ENCODE measurements at regions not wholly inside any gene's neighbourhood (a gene's known extent, or its start where the extent isn't known, plus 50 kb on each side); places are given as distances from the start of the nearest gene placed in this dataset.

GRCh38 chr3:43876648-43877047 lies 185.9 kb downstream of the ABHD5 start:
- TF ChIP-seq, protein P1, sequence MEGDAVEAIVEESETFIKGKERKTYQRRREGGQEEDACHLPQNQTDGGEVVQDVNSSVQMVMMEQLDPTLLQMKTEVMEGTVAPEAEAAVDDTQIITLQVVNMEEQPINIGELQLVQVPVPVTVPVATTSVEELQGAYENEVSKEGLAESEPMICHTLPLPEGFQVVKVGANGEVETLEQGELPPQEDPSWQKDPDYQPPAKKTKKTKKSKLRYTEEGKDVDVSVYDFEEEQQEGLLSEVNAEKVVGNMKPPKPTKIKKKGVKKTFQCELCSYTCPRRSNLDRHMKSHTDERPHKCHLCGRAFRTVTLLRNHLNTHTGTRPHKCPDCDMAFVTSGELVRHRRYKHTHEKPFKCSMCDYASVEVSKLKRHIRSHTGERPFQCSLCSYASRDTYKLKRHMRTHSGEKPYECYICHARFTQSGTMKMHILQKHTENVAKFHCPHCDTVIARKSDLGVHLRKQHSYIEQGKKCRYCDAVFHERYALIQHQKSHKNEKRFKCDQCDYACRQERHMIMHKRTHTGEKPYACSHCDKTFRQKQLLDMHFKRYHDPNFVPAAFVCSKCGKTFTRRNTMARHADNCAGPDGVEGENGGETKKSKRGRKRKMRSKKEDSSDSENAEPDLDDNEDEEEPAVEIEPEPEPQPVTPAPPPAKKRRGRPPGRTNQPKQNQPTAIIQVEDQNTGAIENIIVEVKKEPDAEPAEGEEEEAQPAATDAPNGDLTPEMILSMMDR (IDR thresholded peaks at IDR 0.05; ENCODE audit: poor library complexity, severe bottlenecking): no peak
- no peak for TF ChIP-seq POLR2AphosphoS5 (IDR thresholded peaks at IDR 0.05)
- TF ChIP-seq TAF1 (IDR thresholded peaks at IDR 0.05; ENCODE audit: low read depth): no peak
- TF ChIP-seq EZH2 (IDR thresholded peaks at IDR 0.05; ENCODE audit: borderline replicate concordance, insufficient read depth, low read length, poor library complexity, severe bottlenecking): no peak
- TF ChIP-seq MXI1 (conservative IDR thresholded peaks at IDR 0.05; ENCODE audit: poor library complexity, severe bottlenecking): no peak
- no peak for TF ChIP-seq REST (IDR thresholded peaks at IDR 0.05; ENCODE audit: borderline replicate concordance)
- no peak for TF ChIP-seq RAD21 (conservative IDR thresholded peaks at IDR 0.05)
- no peak for TF ChIP-seq EP300 (conservative IDR thresholded peaks at IDR 0.05; ENCODE audit: poor library complexity, severe bottlenecking)
- no peak for TF ChIP-seq SMC3 (conservative IDR thresholded peaks at IDR 0.05; ENCODE audit: poor library complexity)

Data from neural cell (in vitro differentiated cells).